HuH-7 (cell line): ENCODE measurements at regions not wholly inside any gene's neighbourhood (a gene's known extent, or its start where the extent isn't known, plus 50 kb on each side); places are given as distances from the start of the nearest gene placed in this dataset.
A peak's percentile ranks its signal among the peaks of the same experiment; 100 is the strongest.

ENCODE experiments used
- DNase-seq: peaks from one replicate; pipeline ENCODE4 v3.0.0; 2011; ENCODE audit warnings: low spot score

DNA sequence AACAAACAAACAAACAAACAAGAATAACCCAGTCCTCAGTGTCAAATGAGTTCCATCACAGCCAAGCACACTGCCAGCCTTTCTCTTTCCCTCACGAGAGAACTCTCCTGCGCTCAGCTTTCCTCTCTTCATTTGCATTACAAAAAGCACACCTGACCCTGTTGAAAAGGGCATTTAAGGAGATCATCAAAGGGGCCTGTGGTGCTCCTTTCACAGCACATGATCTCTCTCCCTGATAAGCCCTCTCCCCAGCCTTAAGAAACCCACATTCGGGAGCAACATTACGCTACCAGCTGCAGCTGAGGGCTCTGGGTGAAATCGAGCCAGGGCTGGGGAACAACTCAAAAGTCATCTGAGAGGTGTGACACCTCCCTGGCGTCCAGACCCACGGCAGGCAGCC, 165.6 kb upstream of the TMCC3 start:
- DNase-seq, result no peak

GRCh38 chr12:94815450-94815849, 165.1 kb upstream of the TMCC3 start:
- DNase-seq, result no peak

- DNase-seq, result no peak
Observed at GRCh38 chr12:94813314-94813713, 163.0 kb upstream of the TMCC3 start.

DNA sequence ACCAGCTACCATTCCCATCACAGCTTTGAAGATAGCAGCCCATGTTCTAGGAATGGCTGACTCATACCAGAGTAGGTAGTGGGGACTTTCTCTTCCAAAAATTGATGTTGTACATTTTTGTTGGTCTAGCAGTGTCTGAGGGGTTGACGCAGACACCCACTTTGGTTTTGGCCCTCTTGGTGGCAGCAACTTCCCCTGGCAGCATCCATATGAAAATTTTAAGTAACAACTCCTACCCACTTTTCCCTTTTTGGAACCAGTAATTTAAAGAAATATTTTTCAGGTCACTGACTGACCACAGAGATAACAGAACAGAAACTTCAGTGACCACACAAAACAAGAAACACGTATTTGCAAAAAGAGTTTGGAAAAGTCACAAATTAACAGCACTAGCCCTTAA, 162.0 kb upstream of the TMCC3 start:
- no peak for DNase-seq

DNA sequence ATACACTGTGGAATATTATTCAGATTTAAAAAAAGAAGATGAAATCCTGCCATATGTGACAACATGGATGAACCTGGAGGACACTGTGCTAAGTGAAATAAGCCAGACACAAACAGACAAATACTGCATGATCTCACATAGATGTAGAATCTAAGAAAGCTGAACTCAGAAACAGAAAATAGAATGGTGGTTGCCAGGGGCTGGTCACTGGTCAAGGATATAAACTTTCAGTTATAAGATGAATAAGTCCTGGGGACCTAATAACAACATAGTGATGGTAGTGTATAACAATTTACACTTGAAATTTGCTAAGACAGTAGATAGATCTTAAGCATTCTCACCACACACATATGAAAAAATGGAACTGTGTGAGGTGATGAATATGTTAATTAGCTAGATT, 161.3 kb upstream of the TMCC3 start:
- no peak for DNase-seq

DNA sequence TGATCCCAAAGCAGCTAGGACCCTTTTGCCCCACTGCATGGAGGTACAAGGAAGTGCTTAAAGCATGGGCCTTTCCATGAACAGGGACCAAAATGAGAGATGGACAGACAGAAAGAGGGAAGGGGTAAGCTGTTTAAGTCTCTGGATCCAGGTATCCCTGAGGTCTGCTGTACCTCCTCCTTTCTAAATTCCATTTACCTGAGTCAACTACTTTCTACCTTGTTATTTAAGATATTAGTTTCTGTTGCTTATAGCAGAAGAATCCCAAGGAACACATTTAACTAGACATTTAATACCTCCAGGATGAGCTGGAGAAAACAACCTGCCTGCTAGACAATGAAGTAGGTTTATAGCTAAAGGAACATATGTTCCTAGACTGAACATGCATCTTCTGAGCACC, 157.6 kb upstream of the TMCC3 start:
- no peak for DNase-seq

DNA sequence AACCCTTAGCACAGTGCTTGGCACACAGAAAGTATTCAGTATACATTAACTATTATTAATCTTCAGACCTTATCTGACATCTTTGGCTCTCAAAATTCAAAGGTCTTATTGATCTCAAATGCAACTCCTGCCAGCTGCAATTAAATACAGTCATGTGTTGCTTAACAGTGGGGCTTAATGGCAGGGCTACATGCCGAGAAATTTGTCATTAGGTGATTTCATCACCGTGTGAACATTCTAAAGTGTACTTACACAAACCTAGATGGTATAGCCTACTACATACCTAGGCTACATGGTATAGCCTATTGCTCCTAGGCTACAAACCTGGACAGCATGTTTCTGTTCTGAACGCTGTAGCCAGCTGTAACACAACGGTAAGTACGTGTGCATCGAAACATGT, 156.3 kb upstream of the TMCC3 start:
- no peak for DNase-seq

DNA sequence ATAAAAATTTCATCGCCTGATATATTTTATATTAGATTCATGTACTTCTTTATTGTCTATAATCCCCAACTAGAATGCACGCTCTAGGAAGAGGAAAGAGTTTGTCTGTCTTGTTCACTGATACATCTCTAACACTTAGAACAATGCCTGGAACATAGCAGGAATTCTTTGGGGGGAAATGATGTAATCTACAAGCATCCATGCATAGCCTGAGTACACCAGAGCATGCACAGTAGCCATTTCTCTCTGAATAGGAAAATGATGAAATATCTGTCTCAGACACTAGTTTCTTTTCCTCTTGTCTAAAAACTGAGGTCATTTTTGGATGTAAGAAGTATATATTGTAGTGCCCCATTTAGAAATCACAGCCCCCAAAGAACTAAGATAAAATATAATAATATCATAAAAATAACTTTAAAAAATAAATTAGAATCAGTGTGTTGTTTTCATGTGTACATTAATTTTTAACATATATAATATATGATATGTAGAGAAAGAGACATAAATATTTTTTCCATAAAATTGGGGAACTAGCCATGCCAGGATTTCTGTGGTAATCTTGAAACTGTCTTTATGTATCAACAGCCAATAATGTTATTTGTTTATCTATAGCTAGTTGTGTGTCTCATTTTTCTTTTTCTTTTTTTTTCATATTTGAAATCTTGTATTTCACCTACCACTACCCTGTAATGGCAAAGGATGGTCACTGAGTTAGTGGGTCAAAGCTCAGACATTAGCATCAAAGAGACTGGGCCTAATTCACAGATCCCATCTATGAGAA, 155.6 kb upstream of the TMCC3 start:
- DNase-seq, result no peak

DNA sequence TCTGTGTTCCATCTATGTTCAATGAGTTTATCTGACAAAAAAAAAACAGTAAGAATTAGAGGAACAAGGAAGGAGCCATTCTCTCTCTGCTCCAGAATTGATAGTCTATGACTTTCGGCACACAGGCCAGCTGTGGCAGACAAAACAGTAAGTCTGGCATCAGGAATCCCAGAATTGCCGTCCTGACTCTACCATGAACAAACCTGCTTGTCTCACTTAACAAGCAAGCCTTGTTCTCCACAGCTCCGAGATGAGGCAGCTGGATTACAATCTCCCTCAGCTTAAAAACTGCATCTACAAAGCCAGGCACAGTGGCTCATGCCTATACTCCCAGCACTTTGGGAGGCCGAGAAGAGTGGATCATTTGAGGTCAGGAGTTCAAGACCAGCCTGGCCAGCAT, 153.6 kb upstream of the TMCC3 start:
- DNase-seq, result no peak

GRCh38 chr12:94802796-94803195, 152.4 kb upstream of the TMCC3 start:
- DNase-seq, result no peak

GRCh38 chr12:94801745-94802144, 151.4 kb upstream of the TMCC3 start:
- no peak for DNase-seq

DNA sequence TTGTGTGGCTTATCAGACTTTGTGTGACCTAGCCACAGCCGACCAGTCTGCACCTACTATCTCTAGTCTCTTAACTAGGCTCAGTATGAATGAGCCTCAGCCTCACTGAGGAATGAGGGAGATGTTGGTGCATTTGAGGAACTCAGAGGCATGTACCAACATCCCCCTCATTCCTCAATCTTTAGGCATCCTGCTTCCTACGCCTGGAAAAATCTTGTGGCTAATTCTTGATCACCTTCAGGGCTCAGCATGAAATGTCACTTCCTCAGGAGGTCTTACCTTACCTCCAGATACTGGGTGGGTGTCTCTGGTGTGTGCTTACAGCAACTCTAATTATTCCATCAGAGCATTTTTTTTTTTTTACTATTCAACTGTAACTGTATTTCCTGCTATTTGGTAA, 148.8 kb upstream of the TMCC3 start:
- DNase-seq, result no peak

- DNase-seq, result no peak
Observed at GRCh38 chr12:94798113-94798512, 147.8 kb upstream of the TMCC3 start.

- DNase-seq, result no peak
Observed at GRCh38 chr12:94795520-94795919, 145.2 kb upstream of the TMCC3 start.

DNA sequence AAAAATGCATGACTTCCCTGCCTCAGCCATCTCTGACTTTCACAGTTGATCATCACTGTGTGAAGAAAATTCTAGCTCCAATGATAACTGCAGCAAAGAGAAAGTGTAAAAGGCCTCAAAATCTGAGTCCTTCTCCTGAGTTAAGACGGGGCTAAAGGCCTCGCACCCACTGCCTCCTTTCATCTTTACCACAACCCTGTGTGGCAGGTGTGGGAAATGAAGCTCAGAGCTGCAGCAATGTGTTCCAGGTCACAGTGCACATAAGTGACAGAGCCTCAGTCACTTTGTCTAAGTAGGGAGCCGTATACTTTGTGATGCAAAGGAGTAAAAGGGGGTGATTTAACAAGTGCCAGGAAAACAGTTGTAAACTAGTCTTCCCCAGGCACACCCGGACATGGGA, 144.7 kb upstream of the TMCC3 start:
- DNase-seq, result no peak

GRCh38 chr12:94793191-94793595, 142.8 kb upstream of the TMCC3 start:
- no peak for DNase-seq

DNA sequence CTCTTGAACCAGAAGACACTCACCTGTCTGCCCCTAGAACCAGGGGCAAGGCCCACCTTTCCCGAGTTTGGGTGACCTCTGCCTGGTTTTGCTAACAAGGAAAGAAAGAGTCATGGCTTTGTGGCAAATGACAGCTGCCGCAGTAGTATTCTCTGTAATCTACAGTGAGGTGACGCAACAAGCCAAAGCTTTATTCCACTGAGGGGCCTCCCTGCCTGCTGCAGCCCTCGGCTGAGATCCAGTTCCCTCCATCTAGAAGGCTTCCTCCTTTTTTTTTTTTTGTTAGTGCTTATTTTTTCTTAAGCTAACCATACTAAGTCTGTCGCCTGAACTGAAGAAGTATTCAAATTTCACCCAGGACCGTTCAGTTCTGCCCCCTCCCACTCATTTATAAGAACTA, 142.3 kb upstream of the TMCC3 start:
- DNase-seq, result peak; percentile 53

GRCh38 chr12:94791933-94792332, 141.6 kb upstream of the TMCC3 start:
- DNase-seq, result no peak

GRCh38 chr12:94790825-94791224, 140.5 kb upstream of the TMCC3 start:
- DNase-seq, result no peak

- no peak for DNase-seq
Observed at GRCh38 chr12:94790370-94790769, 140.0 kb upstream of the TMCC3 start.

DNA sequence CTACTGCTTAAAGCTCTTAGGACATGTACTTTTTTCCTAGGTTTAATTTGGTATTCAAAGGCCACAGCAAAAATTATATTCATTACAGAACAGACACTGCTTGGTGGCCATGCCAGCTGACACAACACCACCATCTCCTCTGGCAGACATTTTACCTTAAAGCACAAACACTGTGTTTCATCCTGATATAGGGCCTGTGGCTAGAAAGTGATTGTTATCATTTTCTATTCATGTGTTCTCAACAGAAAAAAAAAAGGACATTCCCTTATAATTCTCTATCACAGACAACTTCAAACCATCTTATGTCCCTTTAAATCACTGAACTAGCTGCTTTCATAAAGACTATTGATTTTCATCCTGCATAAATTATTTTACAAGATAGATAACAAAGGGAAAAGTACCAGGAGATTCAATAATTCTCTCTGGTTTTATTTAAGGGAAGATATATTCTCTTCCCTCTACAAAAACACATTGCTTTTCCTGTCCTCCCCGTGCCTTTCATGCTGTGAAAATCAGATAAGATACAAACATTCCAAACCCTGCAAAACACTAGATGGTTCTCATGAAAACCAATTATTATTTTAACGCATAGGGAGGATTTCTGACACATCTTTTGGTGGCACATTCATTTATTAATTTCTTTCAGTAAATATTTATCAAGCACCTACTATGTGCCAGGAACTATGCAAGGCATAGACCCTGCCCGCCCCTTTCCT, 139.3 kb upstream of the TMCC3 start:
- DNase-seq, result no peak

- no peak for DNase-seq
Observed at GRCh38 chr12:94788298-94788697, 137.9 kb upstream of the TMCC3 start.

DNA sequence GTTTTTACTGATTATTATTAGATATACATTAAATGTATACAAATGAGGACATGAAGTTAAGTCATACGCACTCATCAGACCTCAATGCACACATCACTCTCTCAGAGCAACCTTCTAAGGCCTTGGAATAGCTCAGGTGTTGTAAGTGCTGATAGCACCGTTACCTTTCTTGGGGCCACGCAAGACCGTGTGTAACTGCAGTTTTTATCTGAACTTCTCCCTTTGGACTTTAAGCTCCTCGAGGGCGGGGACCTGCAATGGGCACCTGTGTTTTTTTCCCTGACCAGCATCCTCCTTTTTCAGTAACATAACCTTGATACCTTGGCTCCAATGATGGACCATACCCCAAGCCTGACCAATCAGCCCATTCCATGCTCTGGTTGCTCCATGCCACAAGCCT, 136.5 kb upstream of the TMCC3 start:
- DNase-seq, result no peak

GRCh38 chr12:94783862-94784261, 133.5 kb upstream of the TMCC3 start:
- DNase-seq, result no peak
